Lower leg skin (tissue), 3 donors: ENCODE measurements at regions not wholly inside any gene's neighbourhood (a gene's known extent, or its start where the extent isn't known, plus 50 kb on each side); places are given as distances from the start of the nearest gene placed in this dataset.
"Not testable (repeated sequence)": the region's sequence is repeated elsewhere in the genome, so short reads cannot be mapped to it uniquely, and the experiment has no call there.

Experiments used
- CTCF ChIP-seq, 3 donors: fragments of 450-650 bp; IDR thresholded peaks; one replicate each; pipeline ENCODE4 v1.5.1; 2016; ENCODE audit warnings: antibody characterized with exemption in 3 of 3, mild to moderate bottlenecking in 3 of 3, moderate library complexity in 2 of 3
- POLR2A ChIP-seq, 2 donors: fragments of 450-650 bp; IDR thresholded peaks; one replicate each; pipeline ENCODE4 v1.6.1; 2016 to 2017; ENCODE audit warnings: antibody characterized with exemption in 2 of 2, mild to moderate bottlenecking in 1 of 2, moderate library complexity in 1 of 2

DNA sequence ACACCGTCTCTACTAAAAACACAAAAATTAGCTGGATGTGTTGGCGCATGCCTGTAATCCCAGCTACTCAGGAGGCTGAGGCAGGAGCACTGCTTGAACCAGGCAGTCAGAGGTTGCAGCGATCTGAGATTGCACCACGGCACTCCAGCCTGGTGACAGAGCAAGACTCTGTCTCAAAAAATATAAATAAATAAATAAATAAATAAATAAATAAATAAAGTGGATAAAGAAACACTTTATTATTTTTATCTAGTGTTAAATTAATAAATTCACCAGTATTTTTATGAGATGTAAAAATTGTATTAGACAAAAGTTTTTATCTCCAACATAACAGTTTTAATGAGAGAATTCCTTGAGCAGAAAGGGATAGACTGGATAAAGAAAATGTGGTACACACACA is 839.3 kb downstream of the DIAPH3 start:
- TF ChIP-seq CTCF, POLR2A (IDR thresholded peaks at IDR 0.05): not testable (repeated sequence)
